ENCODE measurements at regions not wholly inside any gene's neighbourhood (a gene's known extent, or its start where the extent isn't known, plus 50 kb on each side); places are given as distances from the start of the nearest gene placed in this dataset.
"Not testable (repeated sequence)": the region's sequence is repeated elsewhere in the genome, so short reads cannot be mapped to it uniquely, and the experiment has no call there.

GRCh38 chr13:107642831-107643230, 572.5 kb downstream of the LIG4 start:
- DNase-seq, result no peak

- no peak for DNase-seq
Observed at GRCh38 chr13:107641574-107641973, 573.8 kb downstream of the LIG4 start.

- no peak for DNase-seq
Observed at GRCh38 chr13:107625648-107626047, 589.7 kb downstream of the LIG4 start.

GRCh38 chr13:107617527-107617926, 597.8 kb downstream of the LIG4 start:
- no peak for DNase-seq

GRCh38 chr13:107612376-107612775, 603.0 kb downstream of the LIG4 start:
- no peak for DNase-seq

GRCh38 chr13:107608736-107609135, 606.6 kb downstream of the LIG4 start:
- DNase-seq, result no peak

GRCh38 chr13:107600971-107601370, 614.4 kb downstream of the LIG4 start:
- no peak for DNase-seq

GRCh38 chr13:107596306-107596705, 619.0 kb downstream of the LIG4 start:
- DNase-seq, result not testable (repeated sequence)

- DNase-seq, result no peak
Observed at GRCh38 chr13:107590556-107590955, 624.8 kb downstream of the LIG4 start.

GRCh38 chr13:107587681-107588080, 627.7 kb downstream of the LIG4 start:
- no peak for DNase-seq

- no peak for DNase-seq
Observed at GRCh38 chr13:107586216-107586615, 629.1 kb downstream of the LIG4 start.

GRCh38 chr13:107585469-107586180, 629.7 kb downstream of the LIG4 start:
- DNase-seq, result no peak

- no peak for DNase-seq
Observed at GRCh38 chr13:107582171-107582570, 633.2 kb downstream of the LIG4 start.

GRCh38 chr13:107580741-107581412, 634.5 kb downstream of the LIG4 start:
- DNase-seq, result no peak

GRCh38 chr13:107576430-107576829, 638.9 kb downstream of the LIG4 start:
- DNase-seq, result no peak

GRCh38 chr13:107574517-107575210, 640.7 kb downstream of the LIG4 start:
- no peak for DNase-seq

GRCh38 chr13:107573184-107573583, 642.2 kb downstream of the LIG4 start:
- no peak for DNase-seq

- DNase-seq, result no peak
Observed at GRCh38 chr13:107572156-107572555, 643.2 kb downstream of the LIG4 start.

GRCh38 chr13:107568181-107568580, 647.2 kb downstream of the LIG4 start:
- no peak for DNase-seq

GRCh38 chr13:107563099-107563925, 652.0 kb downstream of the LIG4 start:
- no peak for DNase-seq

- no peak for DNase-seq
Observed at GRCh38 chr13:107562203-107562602, 653.1 kb downstream of the LIG4 start.

- DNase-seq, result no peak
Observed at GRCh38 chr13:107554460-107554859, 660.9 kb downstream of the LIG4 start.

- DNase-seq, result no peak
Observed at GRCh38 chr13:107553838-107554237, 661.5 kb downstream of the LIG4 start.
